ENCODE measurements at regions not wholly inside any gene's neighbourhood (a gene's known extent, or its start where the extent isn't known, plus 50 kb on each side); places are given as distances from the start of the nearest gene placed in this dataset.

GRCh38 chr7:112940314-112940732, 146.3 kb downstream of the GPR85 start:
- no peaks in the 10 kb centered on the region for H3K4me1 ChIP-seq (ENCODE audit: control insufficient read depth, insufficient read depth, low read length)
- TF ChIP-seq KLF10 (tag by site-specific recombination; IDR thresholded peaks at IDR 0.05) (no peak), ZNF16 (tag by site-specific recombination; IDR thresholded peaks at IDR 0.05; ENCODE audit: low read depth) (no peak), ZNF843 (tag by site-specific recombination; IDR thresholded peaks at IDR 0.05) (no peak), ZNF664 (tag by site-specific recombination; IDR thresholded peaks at IDR 0.05) (peak; percentile 94), PRDM10 (tag by site-specific recombination; IDR thresholded peaks at IDR 0.05) (peak; percentile 40; the same call in 1 of the 2 replicates), ZNF221 (tag by site-specific recombination; IDR thresholded peaks at IDR 0.05; ENCODE audit: borderline replicate concordance) (no peak), ZEB2 (tag by site-specific recombination; IDR thresholded peaks at IDR 0.05) (no peak; the same call in 1 of the 2 replicates), PRDM4 (tag by site-specific recombination; IDR thresholded peaks at IDR 0.05) (no peak), PRDM2 (tag by site-specific recombination; IDR thresholded peaks at IDR 0.05; ENCODE audit: borderline replicate concordance) (no peak), ZNF174 (tag by site-specific recombination; IDR thresholded peaks at IDR 0.05) (no peak), ZNF501 (tag by site-specific recombination; IDR thresholded peaks at IDR 0.05) (peak; percentile 19; the same call in 1 of the 2 replicates), INSM2 (tag by site-specific recombination; IDR thresholded peaks at IDR 0.05) (no peak), ZNF600 (tag by site-specific recombination; IDR thresholded peaks at IDR 0.05) (no peak), ZNF335 (tag by site-specific recombination; conservative IDR thresholded peaks at IDR 0.05) (peak; percentile 84), ZNF660 (tag by site-specific recombination; IDR thresholded peaks at IDR 0.05) (peak; percentile 48), ZNF785 (tag by site-specific recombination; IDR thresholded peaks at IDR 0.05) (no peak), ZNF792 (tag by site-specific recombination; IDR thresholded peaks at IDR 0.05) (peak; percentile 12; the same call in 1 of the 2 replicates), ELK4 (IDR thresholded peaks at IDR 0.05; ENCODE audit: borderline replicate concordance, low read depth, low read length) (no peak), ZNF544 (tag by site-specific recombination; IDR thresholded peaks at IDR 0.05) (no peak), ZBTB17 (tag by site-specific recombination; IDR thresholded peaks at IDR 0.05) (no peak; the same call in 1 of the 2 replicates), ZNF513 (tag by site-specific recombination; IDR thresholded peaks at IDR 0.05) (no peak), PRDM1 (tag by site-specific recombination; IDR thresholded peaks at IDR 0.05) (no peak)

More at GRCh38 chr7:112940314-112940732, 146.3 kb downstream of the GPR85 start:
- POLR2A ChIA-PET: interaction anchor here (0.7 to 2.6 kb wide), 9 partner anchors 9 to 490 kb away, joined by 3 to 11 read pairs (median 3); partner anchors contain the start of genes GPR85 and IFRD1
- Histone ChIP-seq H3K27ac (ENCODE audit: extremely low read depth, low read depth, low read length) (peak overlapping the region; percentile 31; the same call in 1 of the 2 replicates), H3K36me3 (ENCODE audit: control insufficient read depth in 2 of 2, insufficient read depth in 1 of 2, low read length in 2 of 2) (no peaks in the 10 kb centered on the region; a peak in 1 of 3 replicates), H3K4me3 (ENCODE audit: low read depth, low read length) (peak overlapping the region; percentile 65), H3K9me3 (ENCODE audit: control insufficient read depth, insufficient read depth, low read depth, low read length) (no peaks in the 10 kb centered on the region)
- CTCF ChIA-PET: interaction anchor here (0.5 to 0.8 kb wide), 2 partner anchors 10 to 395 kb away, joined by 3 read pairs; no protein-coding TSS in a partner anchor
